ENCODE measurements at regions not wholly inside any gene's neighbourhood (a gene's known extent, or its start where the extent isn't known, plus 50 kb on each side); places are given as distances from the start of the nearest gene placed in this dataset.

DNA sequence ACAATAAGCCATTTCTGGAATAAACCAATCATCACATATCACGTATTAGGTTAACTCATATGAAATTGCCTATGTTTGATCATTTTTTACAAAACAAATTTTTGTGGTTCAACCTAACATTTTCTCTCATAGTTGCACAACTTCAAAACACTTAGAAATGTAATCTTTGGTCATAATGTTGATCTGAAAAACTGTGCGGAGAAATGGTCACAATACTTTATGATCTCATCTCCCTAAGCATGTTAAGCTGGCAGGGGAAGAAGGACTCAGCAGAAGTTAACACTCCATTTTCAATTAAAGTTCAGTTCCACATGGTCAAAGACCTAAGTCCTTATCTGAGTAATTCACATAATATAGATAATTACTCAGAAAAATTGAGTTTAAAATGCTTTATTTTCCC is 194.8 kb downstream of the CAPZA3 start:
- no peaks in the 10 kb centered on the region for H3K4me1 ChIP-seq (ENCODE audit: control insufficient read depth in 4 of 4, insufficient read depth in 4 of 4, low read length in 3 of 4)
- 87% methylated on average over 2 of the region's 2 CpGs for WGBS
- no peak overlapping the region for H3K4me3 ChIP-seq (ENCODE audit: low read depth in 1 of 3, low read length in 3 of 3)
- H3K9me3 ChIP-seq (ENCODE audit: control insufficient read depth in 4 of 4, low read length in 3 of 4): no peaks in the 10 kb centered on the region
- H3K27ac ChIP-seq (ENCODE audit: low read depth in 1 of 2, low read length in 2 of 2): no peak overlapping the region
- no peak for DNase-seq (ENCODE audit: low spot score)
- TF ChIP-seq CTCF (IDR thresholded peaks at IDR 0.05; ENCODE audit: low read depth, low read length, missing input control): no peak
- TF ChIP-seq, protein P1, sequence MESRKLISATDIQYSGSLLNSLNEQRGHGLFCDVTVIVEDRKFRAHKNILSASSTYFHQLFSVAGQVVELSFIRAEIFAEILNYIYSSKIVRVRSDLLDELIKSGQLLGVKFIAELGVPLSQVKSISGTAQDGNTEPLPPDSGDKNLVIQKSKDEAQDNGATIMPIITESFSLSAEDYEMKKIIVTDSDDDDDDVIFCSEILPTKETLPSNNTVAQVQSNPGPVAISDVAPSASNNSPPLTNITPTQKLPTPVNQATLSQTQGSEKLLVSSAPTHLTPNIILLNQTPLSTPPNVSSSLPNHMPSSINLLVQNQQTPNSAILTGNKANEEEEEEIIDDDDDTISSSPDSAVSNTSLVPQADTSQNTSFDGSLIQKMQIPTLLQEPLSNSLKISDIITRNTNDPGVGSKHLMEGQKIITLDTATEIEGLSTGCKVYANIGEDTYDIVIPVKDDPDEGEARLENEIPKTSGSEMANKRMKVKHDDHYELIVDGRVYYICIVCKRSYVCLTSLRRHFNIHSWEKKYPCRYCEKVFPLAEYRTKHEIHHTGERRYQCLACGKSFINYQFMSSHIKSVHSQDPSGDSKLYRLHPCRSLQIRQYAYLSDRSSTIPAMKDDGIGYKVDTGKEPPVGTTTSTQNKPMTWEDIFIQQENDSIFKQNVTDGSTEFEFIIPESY (IDR thresholded peaks at IDR 0.05): no peak
- TF ChIP-seq FOXA2 (IDR thresholded peaks at IDR 0.05): no peak
- TF ChIP-seq HNF4A (conservative IDR thresholded peaks at IDR 0.05): no peak
- no peak for TF ChIP-seq GABPA (IDR thresholded peaks at IDR 0.05 in 1 of 2, conservative IDR thresholded peaks at IDR 0.05 in 1 of 2)
- TF ChIP-seq TAF1 (conservative IDR thresholded peaks at IDR 0.05): no peak
- no peak overlapping the region for H3K9ac ChIP-seq (ENCODE audit: low read depth in 1 of 2, low read length in 2 of 2)
- no peaks in the 10 kb centered on the region for H3K36me3 ChIP-seq (ENCODE audit: control insufficient read depth in 4 of 4, insufficient read depth in 3 of 4, low read depth in 1 of 4, low read length in 3 of 4)
- H3K27me3 ChIP-seq (ENCODE audit: control insufficient read depth in 4 of 4, insufficient read depth in 4 of 4, low read length in 3 of 4): no peaks in the 10 kb centered on the region

GRCh38 chr12:18935371-18935965 is 194.1 kb upstream of the PLEKHA5 start:
- DNase-seq (ENCODE audit: low spot score): no peak
- Histone ChIP-seq H3K9ac (ENCODE audit: low read depth in 1 of 2, low read length in 2 of 2) (no peak overlapping the region), H3K4me1 (ENCODE audit: control insufficient read depth in 4 of 4, insufficient read depth in 4 of 4, low read length in 3 of 4) (no peaks in the 10 kb centered on the region), H3K9me3 (ENCODE audit: control insufficient read depth in 4 of 4, low read length in 3 of 4) (no peaks in the 10 kb centered on the region), H3K27ac (ENCODE audit: low read depth in 1 of 2, low read length in 2 of 2) (no peak overlapping the region), H3K27me3 (ENCODE audit: control insufficient read depth in 4 of 4, insufficient read depth in 4 of 4, low read length in 3 of 4) (no peaks in the 10 kb centered on the region), H3K36me3 (ENCODE audit: control insufficient read depth in 4 of 4, insufficient read depth in 3 of 4, low read depth in 1 of 4, low read length in 3 of 4) (no peaks in the 10 kb centered on the region), H3K4me3 (ENCODE audit: low read depth in 1 of 3, low read length in 3 of 3) (no peak overlapping the region)
- WGBS: 87% methylated on average over 1 of the region's 1 CpG
- TF ChIP-seq, protein P1 (IDR thresholded peaks at IDR 0.05): no peak
- TF ChIP-seq, protein P2, sequence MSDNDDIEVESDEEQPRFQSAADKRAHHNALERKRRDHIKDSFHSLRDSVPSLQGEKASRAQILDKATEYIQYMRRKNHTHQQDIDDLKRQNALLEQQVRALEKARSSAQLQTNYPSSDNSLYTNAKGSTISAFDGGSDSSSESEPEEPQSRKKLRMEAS (IDR thresholded peaks at IDR 0.05): no peak
- TF ChIP-seq HNF4G (IDR thresholded peaks at IDR 0.05) (no peak), RAD21 (IDR thresholded peaks at IDR 0.05) (no peak), GABPA (IDR thresholded peaks at IDR 0.05 in 1 of 2, conservative IDR thresholded peaks at IDR 0.05 in 1 of 2) (no peak), FOXA1 (IDR thresholded peaks at IDR 0.05) (no peak), HNF4A (conservative IDR thresholded peaks at IDR 0.05) (no peak), FOXA2 (IDR thresholded peaks at IDR 0.05) (no peak), RXRA (IDR thresholded peaks at IDR 0.05) (no peak)

All from liver (tissue), 8 donors.